ENCODE measurements at regions not wholly inside any gene's neighbourhood (a gene's known extent, or its start where the extent isn't known, plus 50 kb on each side); places are given as distances from the start of the nearest gene placed in this dataset.

DNA sequence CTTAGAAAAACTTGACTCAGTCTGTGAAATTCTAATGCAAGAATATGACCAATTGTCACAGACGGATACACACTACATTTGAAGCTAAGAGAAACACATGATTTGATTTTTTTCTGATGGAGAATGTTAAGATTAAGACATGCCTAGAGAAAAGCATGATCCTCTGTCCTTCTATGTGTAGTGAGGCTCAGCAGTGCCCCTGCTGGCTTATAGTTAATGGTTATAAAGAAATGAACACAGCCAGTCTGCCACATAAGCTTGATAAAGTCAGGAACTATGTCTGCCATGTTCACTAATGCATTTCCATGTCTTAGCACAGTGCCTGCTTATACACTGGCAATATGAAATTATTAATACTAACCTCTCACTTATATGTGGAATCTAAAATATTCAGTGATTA is 168.1 kb upstream of the DAAM1 start:
- TF ChIP-seq, protein P1, sequence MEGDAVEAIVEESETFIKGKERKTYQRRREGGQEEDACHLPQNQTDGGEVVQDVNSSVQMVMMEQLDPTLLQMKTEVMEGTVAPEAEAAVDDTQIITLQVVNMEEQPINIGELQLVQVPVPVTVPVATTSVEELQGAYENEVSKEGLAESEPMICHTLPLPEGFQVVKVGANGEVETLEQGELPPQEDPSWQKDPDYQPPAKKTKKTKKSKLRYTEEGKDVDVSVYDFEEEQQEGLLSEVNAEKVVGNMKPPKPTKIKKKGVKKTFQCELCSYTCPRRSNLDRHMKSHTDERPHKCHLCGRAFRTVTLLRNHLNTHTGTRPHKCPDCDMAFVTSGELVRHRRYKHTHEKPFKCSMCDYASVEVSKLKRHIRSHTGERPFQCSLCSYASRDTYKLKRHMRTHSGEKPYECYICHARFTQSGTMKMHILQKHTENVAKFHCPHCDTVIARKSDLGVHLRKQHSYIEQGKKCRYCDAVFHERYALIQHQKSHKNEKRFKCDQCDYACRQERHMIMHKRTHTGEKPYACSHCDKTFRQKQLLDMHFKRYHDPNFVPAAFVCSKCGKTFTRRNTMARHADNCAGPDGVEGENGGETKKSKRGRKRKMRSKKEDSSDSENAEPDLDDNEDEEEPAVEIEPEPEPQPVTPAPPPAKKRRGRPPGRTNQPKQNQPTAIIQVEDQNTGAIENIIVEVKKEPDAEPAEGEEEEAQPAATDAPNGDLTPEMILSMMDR (IDR thresholded peaks at IDR 0.05), result peak in 2 of 3 experiments; percentile 21 to 32
- TF ChIP-seq POLR2A (IDR thresholded peaks at IDR 0.05), result no peak
